ENCODE measurements at regions not wholly inside any gene's neighbourhood (a gene's known extent, or its start where the extent isn't known, plus 50 kb on each side); places are given as distances from the start of the nearest gene placed in this dataset.
A peak's percentile ranks its signal among the peaks of the same experiment; 100 is the strongest.

DNA sequence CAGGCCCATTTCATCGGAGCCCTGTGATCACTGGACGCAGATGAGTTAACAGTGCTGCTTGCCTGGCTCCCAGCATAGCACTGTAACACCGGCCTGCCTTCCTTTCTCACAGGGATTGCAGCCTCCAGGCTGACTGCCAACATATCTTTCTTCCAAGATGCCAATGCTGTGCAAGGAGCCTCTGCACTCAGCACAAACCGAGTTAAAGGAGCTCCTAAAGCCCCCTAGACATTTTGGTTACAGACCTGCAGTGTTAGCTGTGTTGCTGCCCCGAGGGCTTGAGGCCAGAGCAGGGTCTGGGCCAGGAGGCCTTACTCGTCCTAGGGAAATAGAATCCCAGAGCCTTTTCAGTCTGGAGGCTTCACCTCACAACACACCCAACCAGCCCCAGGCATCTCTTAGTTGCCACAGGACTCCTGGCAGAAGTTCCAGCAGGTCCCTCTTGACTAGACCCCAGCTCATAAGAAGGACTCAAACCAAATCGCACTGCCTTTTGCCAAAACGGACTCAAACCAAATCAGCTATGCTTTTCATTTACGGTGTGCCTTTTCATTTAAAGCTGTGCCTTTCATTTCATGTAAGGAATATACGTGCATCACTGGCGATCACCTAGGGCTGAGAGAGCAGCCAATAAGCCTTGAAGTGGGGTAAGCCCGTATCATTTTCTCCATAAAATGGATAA lies 58.4 kb upstream of the EML4 start:
- TF ChIP-seq ZNF33A (CRISPR knock-in tag; IDR thresholded peaks at IDR 0.05; ENCODE audit: borderline replicate concordance): no peak
- TF ChIP-seq POLR2A (IDR thresholded peaks at IDR 0.05; ENCODE audit: insufficient read depth in 1 of 2, low read depth in 2 of 2, low read length in 2 of 2): no peak
- no peak for TF ChIP-seq RBM39 (IDR thresholded peaks at IDR 0.05; ENCODE audit: low read depth, low read length, poor library complexity, severe bottlenecking)
- no peak for TF ChIP-seq MEIS2 (CRISPR knock-in tag; IDR thresholded peaks at IDR 0.05)
- TF ChIP-seq ZNF274 (CRISPR knock-in tag; IDR thresholded peaks at IDR 0.05): peak; percentile 29; the same call in 1 of the 2 replicates
- no peak for TF ChIP-seq CTCF (CRISPR knock-in tag; IDR thresholded peaks at IDR 0.05)
- TF ChIP-seq CENPX (CRISPR knock-in tag; IDR thresholded peaks at IDR 0.05): no peak
- no peak for TF ChIP-seq ZNF616 (CRISPR knock-in tag; IDR thresholded peaks at IDR 0.05; ENCODE audit: low read depth)
- TF ChIP-seq, protein P1, sequence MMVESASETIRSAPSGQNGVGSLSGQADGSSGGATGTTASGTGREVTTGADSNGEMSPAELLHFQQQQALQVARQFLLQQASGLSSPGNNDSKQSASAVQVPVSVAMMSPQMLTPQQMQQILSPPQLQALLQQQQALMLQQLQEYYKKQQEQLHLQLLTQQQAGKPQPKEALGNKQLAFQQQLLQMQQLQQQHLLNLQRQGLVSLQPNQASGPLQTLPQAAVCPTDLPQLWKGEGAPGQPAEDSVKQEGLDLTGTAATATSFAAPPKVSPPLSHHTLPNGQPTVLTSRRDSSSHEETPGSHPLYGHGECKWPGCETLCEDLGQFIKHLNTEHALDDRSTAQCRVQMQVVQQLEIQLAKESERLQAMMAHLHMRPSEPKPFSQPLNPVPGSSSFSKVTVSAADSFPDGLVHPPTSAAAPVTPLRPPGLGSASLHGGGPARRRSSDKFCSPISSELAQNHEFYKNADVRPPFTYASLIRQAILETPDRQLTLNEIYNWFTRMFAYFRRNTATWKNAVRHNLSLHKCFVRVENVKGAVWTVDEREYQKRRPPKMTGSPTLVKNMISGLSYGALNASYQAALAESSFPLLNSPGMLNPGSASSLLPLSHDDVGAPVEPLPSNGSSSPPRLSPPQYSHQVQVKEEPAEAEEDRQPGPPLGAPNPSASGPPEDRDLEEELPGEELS (CRISPR knock-in tag; IDR thresholded peaks at IDR 0.05): no peak
- no peak for TF ChIP-seq MEIS1 (CRISPR knock-in tag; IDR thresholded peaks at IDR 0.05; ENCODE audit: borderline replicate concordance)
- TF ChIP-seq ZNF660 (CRISPR knock-in tag; IDR thresholded peaks at IDR 0.05; ENCODE audit: borderline replicate concordance, low read depth): no peak
- TF ChIP-seq NR3C1 (CRISPR knock-in tag; IDR thresholded peaks at IDR 0.05): no peak

Data from HepG2 (cell line).